Hematopoietic multipotent progenitor cell treated with erythropoietin and hydrocortisone succinate and interleukin-3 and kit ligand, for 15 days (in vitro differentiated cells): ENCODE measurements at regions not wholly inside any gene's neighbourhood (a gene's known extent, or its start where the extent isn't known, plus 50 kb on each side); places are given as distances from the start of the nearest gene placed in this dataset.
"Not testable (repeated sequence)": the region's sequence is repeated elsewhere in the genome, so short reads cannot be mapped to it uniquely, and the experiment has no call there.

Experiments used
- DNase-seq: peaks from one replicate; pipeline ENCODE4 v3.0.0-alpha.2; 2015; ENCODE audit warnings: low spot score

DNA sequence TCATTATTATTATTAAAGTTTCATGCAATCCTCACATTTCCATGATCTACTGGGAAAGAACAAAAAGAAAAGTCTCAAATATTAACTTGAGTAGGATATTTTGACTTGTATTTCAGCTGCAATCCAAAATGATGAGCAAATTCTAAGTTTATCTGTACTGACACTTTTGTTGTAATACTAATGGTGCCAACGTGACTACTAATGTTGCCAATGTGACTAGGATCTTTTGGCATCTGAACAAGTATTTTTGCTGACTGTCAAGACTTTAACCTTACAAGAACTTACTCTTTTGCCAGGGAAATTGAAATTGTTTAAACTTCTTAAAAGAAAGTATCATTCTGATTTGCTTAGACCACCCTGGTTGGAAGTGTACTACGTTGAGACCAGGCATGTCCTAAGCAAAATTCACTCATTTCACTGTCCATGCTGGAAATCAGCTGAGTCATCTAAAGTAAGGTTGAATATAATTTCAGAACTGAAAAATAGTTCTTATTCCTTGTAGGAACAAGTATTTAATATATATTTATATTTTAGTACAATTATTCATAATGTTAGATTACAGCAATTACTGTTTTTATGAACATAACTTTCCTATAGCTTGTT lies 78.5 kb upstream of the LYZL1 start:
- no peak for DNase-seq

DNA sequence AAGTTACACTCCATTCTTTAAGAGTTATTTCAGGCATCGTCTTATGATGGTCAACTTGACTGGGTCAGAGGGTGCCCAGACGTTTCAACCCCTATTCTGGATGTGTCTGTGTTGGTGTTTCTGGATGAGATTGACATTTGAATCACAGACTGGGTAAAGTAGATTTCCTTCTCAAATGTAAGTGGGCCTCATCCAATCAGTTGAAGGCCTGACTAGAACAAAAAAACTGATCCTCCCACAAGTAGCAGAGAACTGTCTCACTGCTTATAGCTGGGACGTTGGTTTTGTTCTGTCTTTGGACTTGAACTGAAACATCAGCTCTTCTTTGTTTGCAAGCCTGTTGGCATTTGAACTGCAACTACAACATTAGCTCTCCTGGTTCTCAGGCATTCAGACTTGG lies 76.3 kb upstream of the LYZL1 start:
- no peak for DNase-seq

DNA sequence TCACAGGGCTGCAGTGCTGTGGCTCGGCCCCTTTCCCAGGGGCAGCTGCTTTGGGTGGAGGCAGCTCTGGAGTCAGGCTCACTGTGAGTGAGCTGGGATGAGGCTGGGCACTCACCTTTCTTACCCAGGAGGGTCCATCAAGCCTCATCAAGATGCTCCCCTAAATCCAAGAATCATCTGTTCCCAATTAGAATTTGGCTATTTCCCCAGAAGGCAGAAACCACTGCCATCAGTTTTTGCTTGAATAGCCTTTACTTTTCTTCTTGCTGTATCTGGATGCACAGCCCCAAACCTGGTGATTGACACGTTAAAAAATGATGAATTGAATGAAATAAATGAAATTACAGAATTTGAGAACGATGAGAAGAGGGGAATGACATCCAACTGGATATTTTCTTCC lies 74.3 kb upstream of the LYZL1 start:
- no peak for DNase-seq

DNA sequence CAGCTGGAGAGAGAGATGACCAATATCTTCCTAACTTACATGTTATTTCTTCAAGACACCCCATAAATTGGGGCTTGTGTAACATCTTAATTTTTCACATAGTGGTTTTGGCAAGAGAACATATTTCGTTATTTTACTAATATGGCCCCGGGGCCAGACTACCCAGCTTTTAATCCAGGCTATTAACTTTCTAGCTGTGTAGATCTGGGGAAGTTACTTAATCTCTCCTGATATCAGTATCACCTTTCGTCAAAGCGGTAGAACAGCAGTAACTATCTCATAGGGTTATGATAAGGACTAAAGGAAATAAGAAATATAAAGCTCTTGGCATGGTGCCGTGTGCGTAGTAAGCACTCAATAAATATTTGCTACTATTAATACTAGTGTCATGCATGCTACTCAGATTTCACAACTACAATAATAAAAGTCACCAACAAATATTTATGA lies 71.6 kb upstream of the LYZL1 start:
- no peak for DNase-seq

DNA sequence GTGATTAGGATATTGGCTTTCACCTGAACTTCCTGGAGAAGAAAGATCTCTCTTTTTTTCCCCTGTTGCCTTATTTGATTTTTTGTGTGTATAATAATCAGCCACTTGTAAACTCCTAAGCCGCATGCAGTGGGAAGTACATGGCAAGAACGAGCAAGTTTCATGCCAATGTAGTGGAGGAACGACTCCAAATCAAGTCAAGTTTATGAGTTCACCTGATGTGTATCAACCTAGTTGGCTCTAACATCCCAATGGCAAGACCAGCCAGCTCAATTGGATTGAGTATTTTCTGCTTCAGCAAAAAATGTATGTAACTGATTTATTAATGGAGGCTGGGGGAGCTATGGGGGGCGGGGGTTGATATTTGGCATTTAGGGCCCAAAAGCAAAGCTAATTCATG lies 65.5 kb upstream of the LYZL1 start:
- no peak for DNase-seq

DNA sequence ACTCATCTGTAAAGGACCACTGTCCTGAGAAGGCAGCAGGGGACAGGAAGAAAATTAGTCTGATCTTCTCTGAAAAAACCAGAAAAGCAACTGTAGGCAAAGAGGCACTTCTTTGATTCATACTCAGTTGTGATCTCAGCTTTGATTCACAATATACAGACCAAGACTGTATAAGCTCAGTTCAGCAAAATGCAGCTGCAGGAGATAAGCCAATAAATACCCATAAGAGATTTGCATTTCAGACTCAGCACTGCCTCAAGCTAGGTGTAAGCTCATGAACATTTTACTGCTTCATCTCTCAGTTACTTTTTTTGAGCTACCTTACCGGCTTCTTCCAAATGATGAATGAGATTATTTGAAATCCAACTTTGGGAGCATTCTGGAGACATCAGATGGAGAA lies 64.2 kb upstream of the LYZL1 start:
- no peak for DNase-seq

DNA sequence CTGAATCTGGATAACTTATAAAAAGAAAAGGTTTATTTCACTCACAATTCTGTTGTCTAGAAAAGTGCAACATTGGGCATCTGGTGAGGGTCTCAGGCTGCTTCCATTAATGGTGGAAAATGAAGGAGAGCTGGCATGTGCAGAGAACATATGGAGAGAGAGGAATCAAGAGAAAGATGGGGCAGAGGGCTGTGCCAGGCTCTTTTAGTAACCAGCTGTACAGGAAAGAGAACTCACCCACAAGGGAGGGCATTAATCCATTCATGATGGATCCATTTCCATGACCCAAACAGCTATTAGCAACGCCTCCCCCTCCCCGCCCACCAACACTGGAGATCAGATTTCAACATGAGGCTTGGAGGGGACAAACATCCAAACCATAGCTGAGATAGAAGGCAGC lies 61.7 kb upstream of the LYZL1 start:
- DNase-seq = no peak

DNA sequence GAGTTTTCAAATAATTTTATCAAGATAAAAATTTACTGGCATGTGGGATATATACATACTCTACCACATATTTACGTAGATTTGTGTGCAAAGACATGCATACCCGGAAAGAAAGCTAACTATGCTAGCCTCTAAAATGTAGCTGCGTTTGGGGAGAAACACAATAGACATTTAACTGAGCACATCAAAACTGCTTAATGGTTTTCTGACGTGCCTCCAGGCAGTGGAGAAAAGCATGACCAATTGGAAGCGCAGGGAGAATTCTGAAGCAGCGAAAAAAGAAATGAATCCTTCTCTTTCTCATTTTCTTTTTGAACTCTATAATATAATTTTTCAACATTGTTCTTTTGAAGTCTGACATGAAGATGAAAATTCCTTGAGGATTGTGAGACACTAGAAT lies 60.3 kb upstream of the LYZL1 start:
- DNase-seq = no peak

DNA sequence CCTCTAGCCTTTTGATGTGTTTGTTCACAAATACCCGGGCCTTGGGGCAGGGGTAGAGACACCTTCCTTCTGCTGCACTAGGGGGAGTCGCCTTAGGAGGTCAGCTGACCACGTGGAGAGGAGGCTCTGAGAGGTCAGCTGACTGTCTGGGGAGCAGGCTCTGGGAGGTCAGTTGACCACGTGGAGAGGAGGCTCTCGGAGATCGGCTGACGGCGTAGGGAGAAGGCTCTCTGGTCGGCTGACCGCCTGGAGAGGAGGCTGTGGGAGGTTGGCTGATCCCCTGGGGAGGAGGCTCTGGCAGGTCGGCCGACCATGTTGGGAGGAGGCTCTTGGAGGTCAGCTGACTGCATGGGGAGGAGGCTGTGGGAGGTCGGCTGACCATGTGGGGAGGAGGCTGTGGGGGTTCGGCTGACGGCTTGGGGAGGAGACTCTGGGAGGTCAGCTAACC lies 59.6 kb upstream of the LYZL1 start:
- no peak for DNase-seq

DNA sequence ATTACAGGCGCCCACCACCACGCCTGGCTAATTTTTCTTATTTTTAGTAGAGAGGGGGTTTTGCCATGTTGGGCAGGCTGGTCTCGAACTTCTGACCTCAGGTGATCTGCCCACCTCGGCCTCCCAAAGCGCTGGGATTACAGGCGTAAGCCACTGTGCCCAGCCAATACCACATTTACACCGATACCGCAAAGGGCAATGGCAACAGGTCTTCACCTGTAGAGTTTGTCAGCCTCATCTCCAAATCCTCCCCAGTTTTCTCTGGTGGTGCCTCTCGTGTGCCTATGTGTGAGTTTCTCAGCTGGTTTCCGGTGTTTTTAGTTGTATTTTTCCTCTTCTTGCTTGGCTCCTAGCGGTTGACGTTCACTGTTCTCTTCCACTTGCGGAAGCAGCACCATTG lies 52.0 kb upstream of the LYZL1 start:
- not testable (repeated sequence) for DNase-seq

DNA sequence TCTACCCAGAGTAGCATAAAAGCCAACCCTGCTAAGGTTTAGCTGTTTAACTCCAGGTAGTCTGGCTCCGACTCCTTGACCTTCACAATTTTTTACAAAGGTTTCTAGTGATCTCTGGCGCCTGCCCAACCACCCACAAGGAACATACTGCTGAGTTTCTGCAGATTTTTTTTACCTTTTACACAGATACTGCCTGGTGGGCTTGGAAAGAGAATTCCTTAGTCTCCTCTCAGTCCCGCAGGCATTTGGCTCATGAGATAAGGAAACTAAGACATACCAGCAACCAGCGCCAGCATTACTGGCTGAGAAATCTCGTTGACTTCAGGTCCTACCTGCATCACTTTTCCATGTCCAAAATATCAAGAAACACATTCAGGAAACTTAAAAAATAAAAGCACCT lies 51.1 kb upstream of the LYZL1 start:
- DNase-seq = no peak

DNA sequence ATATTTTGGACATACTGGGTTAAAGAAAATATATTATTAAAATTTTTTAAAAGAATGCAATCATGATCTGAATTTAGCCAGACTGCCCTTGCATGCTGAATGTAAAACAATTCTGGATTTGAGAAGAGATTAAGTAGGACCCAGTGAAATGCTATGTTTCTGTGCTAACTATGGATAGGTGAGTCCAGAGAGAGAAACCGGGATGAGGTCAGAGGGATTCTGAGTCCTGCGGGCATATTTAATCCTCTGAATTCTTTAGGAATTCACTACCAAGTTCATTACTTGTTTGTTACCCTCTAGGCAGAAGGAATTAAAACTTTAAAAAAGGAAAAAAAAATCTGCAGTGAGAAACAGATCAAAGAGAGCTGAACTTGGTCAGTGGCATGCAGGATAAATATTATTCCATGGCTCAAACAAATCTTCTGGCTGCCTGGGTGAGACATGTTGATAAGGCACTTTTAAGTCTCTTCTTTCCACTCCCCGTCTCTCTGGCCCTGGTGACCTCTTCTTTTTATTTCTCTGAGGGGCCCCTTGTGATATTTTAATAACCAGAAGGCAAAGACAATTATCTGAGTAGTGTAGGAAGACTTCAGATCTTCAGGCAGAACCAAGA lies 50.2 kb upstream of the LYZL1 start:
- DNase-seq = no peak
